WERI-Rb-1 (cell line): ENCODE measurements at regions not wholly inside any gene's neighbourhood (a gene's known extent, or its start where the extent isn't known, plus 50 kb on each side); places are given as distances from the start of the nearest gene placed in this dataset.

ENCODE experiments used
- DNase-seq: peaks from one replicate; pipeline ENCODE4 v3.0.0-alpha.2; 2020
- H3K27ac ChIP-seq: fragments of 250-450 bp; sonication (Bioruptor Pico); 2 replicates; pipeline ENCODE4 v1.5.1; 2020; ENCODE audit warnings: mild to moderate bottlenecking, moderate library complexity
- H3K27me3 ChIP-seq: fragments of 250-450 bp; sonication (Bioruptor Pico); 2 replicates; pipeline ENCODE4 v1.5.1; 2021; ENCODE audit warnings: mild to moderate bottlenecking, low read depth, moderate library complexity; ENCODE audit not compliant: insufficient read depth, severe bottlenecking
- H3K36me3 ChIP-seq: fragments of 250-450 bp; sonication (Bioruptor Pico); 2 replicates; pipeline ENCODE4 v1.5.1; 2020; ENCODE audit warnings: mild to moderate bottlenecking, moderate library complexity
- H3K4me3 ChIP-seq: 2 replicates; pipeline ENCODE4 v1.5.1; 2011; ENCODE audit warnings: low read depth, mild to moderate bottlenecking, control low read depth, low read length
- H3K9me3 ChIP-seq: fragments of 250-450 bp; sonication (Bioruptor Pico); 2 replicates; pipeline ENCODE4 v1.5.1; 2021; ENCODE audit warnings: mild to moderate bottlenecking, moderate library complexity; ENCODE audit not compliant: severe bottlenecking
- TF ChIP-seq, protein P1 (sequence below): IDR thresholded peaks from 2 replicates; pipeline ENCODE4 v1.5.1; 2011; ENCODE audit warnings: low read depth, mild to moderate bottlenecking, control low read depth, inconsistent platforms, low read length

- Histone ChIP-seq H3K9me3 (no peaks in the 10 kb centered on the region), H3K36me3 (no peaks in the 10 kb centered on the region), H3K4me3 (no peak overlapping the region), H3K27ac (no peak overlapping the region), H3K27me3 (no peaks in the 10 kb centered on the region)
- DNase-seq: no peak
- TF ChIP-seq, protein P1, sequence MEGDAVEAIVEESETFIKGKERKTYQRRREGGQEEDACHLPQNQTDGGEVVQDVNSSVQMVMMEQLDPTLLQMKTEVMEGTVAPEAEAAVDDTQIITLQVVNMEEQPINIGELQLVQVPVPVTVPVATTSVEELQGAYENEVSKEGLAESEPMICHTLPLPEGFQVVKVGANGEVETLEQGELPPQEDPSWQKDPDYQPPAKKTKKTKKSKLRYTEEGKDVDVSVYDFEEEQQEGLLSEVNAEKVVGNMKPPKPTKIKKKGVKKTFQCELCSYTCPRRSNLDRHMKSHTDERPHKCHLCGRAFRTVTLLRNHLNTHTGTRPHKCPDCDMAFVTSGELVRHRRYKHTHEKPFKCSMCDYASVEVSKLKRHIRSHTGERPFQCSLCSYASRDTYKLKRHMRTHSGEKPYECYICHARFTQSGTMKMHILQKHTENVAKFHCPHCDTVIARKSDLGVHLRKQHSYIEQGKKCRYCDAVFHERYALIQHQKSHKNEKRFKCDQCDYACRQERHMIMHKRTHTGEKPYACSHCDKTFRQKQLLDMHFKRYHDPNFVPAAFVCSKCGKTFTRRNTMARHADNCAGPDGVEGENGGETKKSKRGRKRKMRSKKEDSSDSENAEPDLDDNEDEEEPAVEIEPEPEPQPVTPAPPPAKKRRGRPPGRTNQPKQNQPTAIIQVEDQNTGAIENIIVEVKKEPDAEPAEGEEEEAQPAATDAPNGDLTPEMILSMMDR: no peak
Observed at GRCh38 chr3:83842511-83842910, 1116.3 kb upstream of the CADM2 start.

DNA sequence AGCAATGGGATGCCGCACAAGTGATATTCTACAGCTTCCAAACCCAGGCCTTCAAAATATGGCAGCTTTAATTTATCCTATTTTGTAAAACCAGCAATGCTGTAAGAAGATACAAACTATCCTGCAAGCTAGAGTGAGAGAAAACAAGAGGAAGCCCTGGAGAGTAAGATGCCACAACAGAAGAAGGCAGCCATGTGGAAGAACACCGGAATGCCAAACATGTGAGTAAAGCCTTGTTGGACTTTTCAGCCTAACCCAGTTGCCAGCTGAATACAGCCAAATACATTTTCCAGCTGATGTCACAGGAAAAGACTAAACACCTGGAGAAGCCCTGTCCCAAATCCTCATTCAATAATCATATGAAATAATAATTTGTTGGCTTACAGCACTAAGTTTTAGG, 1115.1 kb upstream of the CADM2 start:
- Histone ChIP-seq H3K36me3 (no peaks in the 10 kb centered on the region), H3K9me3 (no peaks in the 10 kb centered on the region), H3K27me3 (no peaks in the 10 kb centered on the region), H3K4me3 (no peak overlapping the region), H3K27ac (no peak overlapping the region)
- DNase-seq: no peak
- TF ChIP-seq, protein P1: no peak

- DNase-seq: no peak
- Histone ChIP-seq H3K9me3 (no peaks in the 10 kb centered on the region), H3K27ac (no peak overlapping the region), H3K4me3 (no peak overlapping the region), H3K27me3 (no peaks in the 10 kb centered on the region), H3K36me3 (no peaks in the 10 kb centered on the region)
- TF ChIP-seq, protein P1: no peak
Observed at GRCh38 chr3:83849106-83849730, 1109.6 kb upstream of the CADM2 start.

- H3K27me3 ChIP-seq: no peaks in the 10 kb centered on the region
- DNase-seq: no peak
- TF ChIP-seq, protein P1: no peak
- no peaks in the 10 kb centered on the region for H3K36me3 ChIP-seq
- H3K27ac ChIP-seq: no peak overlapping the region
- H3K4me3 ChIP-seq: no peak overlapping the region
- no peaks in the 10 kb centered on the region for H3K9me3 ChIP-seq
Observed at GRCh38 chr3:83863380-83863779, 1095.4 kb upstream of the CADM2 start.

DNA sequence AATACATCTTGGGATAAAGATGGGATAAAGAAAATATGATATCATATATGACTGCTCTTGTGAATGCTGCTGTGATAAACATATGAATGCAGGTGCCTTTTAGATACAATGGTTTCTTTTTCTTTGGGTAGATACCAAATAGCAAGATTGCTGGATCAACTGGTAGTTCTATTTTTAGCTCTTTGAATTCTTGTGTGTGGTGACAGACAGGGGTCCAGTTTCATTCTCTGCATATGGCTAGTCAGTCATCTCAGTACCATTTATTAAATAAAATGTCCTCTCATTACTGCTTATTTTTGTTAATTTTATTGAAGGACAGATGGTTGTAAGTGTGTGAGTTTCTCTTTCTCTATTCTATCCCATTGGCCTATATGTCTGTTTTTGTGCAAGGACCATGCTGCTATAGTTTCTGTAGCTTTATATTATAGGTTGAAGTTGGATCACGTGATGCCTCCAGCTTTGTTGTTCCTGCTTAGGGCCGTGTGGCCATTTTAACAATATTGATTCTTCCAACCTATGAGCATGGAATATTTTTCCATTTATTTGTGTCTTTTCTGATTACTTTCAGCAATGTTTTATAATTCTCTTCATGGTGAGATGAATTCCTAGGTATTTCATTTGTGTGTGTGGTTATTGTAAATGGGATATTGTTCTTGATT, 1089.8 kb upstream of the CADM2 start:
- no peak overlapping the region for H3K27ac ChIP-seq
- H3K27me3 ChIP-seq: no peaks in the 10 kb centered on the region
- H3K36me3 ChIP-seq: no peaks in the 10 kb centered on the region
- H3K4me3 ChIP-seq: no peak overlapping the region
- TF ChIP-seq, protein P1: no peak
- DNase-seq: no peak
- no peaks in the 10 kb centered on the region for H3K9me3 ChIP-seq
